ENCODE measurements at regions not wholly inside any gene's neighbourhood (a gene's known extent, or its start where the extent isn't known, plus 50 kb on each side); places are given as distances from the start of the nearest gene placed in this dataset.

GRCh38 chr1:225709101-225709500 is 56.2 kb upstream of the ENAH start:
- TF ChIP-seq CTCF (IDR thresholded peaks at IDR 0.05) (no peak), POLR2A (IDR thresholded peaks at IDR 0.05) (no peak)
